ENCODE measurements at regions not wholly inside any gene's neighbourhood (a gene's known extent, or its start where the extent isn't known, plus 50 kb on each side); places are given as distances from the start of the nearest gene placed in this dataset.
"Not testable (repeated sequence)": the region's sequence is repeated elsewhere in the genome, so short reads cannot be mapped to it uniquely, and the experiment has no call there.

DNA sequence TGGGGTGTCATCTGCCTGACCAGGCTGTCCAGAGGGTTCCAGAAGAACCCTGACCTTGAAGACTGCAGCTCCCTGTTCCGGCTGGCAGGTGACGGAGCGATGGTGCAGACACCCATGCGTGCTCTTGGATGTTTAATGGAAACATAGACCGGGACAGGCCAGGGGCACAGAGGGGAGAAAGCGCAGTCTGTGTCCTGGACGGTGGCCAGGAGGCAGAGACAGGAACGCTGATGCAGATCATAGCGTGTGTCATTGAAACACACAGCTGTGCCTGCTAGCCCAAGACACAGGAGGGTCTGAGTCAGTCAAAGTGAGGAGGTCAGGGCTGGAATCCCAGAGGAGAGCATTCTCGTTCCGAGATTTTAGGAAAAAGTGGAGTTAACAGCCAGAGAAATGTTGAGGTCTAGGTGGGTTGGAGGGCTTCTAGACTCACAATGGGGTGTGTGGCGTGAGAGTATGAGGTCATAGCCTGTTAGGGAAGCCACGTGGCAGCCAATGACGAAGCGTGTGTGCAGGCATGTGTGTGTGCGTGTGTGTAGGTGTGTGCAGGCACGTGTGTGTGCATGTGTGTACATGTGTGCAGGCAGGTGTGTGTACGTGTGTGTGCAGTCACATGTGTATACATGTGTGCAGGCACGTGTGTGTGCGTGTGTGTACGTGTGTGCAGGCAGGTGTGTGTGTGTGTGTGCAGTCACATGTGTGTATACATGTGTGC, 167.0 kb downstream of the ERMARD start:
- intact Hi-C loops (cut with micrococcal nuclease) = no loop called here

DNA sequence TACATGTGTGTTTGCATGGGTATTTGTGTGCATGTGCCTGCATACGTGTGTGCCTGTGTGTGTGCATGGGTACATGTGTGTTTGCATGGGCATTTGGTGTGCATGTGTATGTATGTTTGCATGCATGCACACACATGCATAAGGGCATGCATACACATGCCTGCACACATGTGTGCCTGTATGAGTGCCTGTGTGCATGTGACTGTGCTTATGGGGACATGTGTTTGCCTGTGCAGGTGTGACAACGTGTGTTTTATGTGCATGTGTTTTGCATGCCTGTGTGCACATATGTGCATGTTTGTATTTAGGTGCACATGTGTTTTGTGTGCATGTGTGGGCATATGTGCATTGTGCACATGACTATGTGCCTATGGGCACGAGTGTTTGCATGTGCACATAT, 165.7 kb downstream of the ERMARD start:
- intact Hi-C loops (cut with micrococcal nuclease) = no loop called here

DNA sequence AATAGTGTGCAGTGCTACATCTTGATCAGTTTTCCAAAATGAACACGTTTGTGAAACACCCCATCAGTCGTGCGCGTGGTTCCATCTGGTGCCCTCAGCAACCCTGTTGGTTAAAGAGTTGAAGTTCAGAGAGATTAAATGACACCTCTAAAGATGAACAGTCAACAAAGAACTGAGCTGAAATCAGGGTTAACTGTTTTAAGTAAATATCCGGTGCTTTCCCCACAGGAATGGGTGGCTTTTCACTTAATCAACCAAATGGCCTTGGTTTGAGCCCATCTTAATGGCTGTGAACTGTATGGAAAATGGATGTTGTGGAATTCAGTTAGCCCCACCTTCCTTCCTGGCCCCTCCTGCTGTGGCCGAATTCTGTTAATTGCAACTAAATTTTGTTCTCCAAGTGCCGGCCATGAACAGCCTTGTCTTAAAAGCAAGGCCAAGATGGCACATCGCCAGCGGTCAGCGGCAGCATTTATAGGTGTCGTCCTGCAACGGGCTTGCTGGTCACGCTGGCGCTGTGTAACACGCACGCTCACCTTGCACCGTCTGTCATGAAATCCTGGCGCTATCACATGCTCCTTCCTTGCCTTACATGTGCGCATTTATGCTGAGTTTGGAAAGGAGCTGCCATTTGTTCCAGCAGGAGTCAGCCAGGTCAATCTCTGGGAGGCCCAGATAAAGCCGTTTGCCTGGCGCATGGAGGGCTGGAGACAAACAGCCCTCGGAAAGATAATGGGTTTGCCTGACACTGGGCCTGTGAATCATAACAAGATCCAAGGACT, 164.5 kb downstream of the ERMARD start:
- intact Hi-C loops (cut with micrococcal nuclease) = no loop called here

DNA sequence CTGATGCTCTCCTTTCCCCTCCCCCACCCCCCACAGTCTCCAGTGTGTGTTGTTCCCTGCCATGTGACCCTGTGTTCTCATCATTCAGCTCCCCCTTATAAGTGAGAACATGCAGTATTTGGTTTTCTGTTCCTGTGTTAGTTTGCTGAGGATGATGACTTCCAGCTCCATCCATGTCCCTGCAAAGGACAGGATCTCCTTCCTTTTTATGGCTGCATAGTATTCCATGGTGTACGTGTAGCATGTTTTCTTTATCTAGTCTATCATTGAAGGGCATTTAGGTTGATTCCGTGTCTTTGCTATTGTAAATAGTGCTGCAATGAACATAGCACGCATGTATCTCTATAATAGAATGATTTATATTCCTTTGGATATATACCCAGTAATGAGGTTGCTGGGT, 162.3 kb downstream of the ERMARD start:
- intact Hi-C loops (cut with micrococcal nuclease) = not testable (repeated sequence)

DNA sequence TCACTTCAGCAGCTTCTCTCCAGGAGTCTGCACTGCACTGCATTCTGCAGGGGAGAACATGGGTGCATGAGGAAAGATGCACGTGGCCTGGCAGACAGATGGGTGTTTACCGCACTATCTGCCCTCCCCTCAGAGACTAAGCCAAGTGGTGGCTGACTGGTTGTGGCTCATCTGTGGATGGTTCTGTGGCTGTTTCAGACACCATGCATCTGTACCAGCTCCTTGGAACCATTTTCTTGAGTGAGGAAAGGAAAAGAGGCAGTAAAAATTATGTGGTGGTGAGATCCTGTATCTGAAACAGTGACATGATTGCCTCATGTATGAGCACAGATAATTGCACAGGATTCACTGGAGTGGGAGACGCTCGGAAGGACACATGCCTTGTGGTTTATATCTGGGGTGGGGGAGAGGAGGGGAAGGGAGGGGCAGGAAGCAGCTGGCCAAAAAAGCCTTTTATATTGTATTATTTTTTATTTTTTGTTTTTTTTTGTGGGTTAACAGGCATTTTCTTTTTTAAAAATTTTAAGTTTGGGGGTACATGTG, 161.7 kb downstream of the ERMARD start:
- intact Hi-C loops (cut with micrococcal nuclease) = no loop called here

DNA sequence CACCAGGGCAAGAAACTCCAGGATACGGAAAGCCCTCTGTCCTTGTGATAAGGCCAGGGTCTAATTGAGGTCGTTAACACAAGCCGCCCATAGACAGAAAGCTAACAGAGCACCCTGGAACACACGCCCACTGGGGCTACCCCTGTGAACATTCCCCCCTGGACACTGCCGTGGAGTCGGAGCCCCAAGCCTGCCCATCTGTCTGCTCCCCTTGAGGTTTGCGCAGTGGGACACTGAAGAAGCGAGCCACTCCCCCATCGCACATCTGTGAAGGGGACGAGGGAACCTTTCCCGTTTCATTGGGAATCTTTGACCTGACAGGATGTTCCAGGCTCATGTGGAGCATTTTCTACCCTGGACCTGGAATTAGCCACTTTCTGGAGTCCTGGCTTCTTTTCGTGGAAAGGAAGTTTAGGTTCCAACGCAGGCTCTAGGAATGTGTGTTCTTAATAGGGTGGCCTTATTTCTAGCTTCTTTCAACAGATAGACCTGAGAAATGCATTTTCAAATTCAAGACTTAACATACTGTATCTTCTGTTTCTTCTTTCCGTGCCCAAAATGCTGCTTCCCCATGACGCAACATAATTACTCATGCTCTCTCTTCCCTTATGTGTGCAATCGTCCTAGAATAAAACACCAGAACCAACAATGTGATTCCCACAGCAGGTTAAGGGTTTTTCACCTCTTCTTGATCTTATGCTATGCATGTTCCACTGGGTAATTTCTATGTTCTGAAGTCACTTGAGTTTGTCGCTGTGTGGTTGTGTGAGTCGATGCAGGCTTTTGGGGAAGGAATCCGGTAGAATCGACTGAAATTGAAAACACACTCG, 161.1 kb downstream of the ERMARD start:
- intact Hi-C loops (cut with micrococcal nuclease) = no loop called here

DNA sequence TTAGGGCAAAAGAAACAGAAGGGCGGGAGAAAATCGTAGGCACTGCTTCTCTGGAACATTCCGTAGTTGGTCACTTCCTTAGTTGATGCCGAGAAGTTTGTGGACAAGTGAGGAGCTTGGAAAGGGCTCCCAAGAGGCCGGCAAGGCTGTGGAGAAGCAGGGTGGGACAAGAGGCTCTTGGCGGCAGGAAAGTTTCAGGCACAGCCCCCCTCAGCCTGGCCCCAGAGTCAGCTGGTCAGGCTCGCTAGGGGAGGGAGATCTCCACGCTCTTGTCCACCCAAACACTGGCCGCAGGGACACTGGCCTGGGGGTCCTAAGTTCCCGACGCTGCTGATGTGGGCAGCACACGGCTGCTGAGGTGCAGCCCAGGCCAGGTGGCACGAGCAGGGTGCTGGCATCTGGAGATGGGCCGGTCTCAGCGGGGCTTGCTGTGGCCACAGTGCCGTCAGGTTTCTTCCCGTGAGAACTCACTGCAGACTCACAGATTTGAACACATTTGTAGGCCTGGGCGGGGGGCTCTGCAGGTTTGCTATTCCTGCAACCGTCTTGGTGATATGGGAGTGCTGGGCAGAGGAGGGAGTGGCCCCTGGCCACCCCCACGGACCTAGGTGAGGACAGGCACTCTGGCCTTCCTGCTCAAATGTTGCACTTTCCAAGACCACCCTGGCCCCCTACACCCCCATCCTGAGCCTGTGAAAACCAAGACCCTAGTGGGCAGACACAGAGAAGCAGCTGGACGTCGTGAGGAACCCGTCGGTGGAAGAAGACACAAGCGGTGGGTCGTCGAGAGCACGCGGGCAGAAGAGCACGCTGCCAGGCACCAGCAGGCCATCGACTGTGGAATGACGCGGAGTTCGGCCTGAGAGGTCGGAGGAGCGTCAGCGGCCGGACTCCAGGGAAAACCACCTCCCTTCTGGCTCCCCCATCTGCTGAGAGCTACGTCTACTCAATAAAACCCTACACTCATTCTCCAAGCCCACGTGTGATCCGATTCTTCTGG, 160.1 kb downstream of the ERMARD start:
- intact Hi-C loops (cut with micrococcal nuclease) = no loop called here

DNA sequence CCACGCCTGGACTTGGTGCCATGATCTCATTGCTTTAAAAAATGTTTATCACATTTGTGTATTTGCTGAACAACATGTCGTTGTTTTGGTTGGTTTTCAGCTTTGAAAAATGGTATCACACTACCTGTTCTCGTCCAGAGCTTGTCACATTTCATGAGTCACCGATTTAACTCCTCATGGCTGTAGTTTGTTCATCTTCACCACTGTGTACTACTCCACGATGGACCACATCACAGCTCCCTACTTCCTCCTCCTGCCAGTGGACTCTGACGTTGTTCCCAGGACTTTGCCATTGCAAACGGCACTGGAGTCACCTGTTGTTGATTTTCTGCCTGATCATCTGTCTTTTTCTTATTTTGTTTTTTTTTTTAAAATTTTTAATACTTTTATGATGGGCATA, 157.7 kb downstream of the ERMARD start:
- intact Hi-C loops (cut with micrococcal nuclease) = no loop called here

DNA sequence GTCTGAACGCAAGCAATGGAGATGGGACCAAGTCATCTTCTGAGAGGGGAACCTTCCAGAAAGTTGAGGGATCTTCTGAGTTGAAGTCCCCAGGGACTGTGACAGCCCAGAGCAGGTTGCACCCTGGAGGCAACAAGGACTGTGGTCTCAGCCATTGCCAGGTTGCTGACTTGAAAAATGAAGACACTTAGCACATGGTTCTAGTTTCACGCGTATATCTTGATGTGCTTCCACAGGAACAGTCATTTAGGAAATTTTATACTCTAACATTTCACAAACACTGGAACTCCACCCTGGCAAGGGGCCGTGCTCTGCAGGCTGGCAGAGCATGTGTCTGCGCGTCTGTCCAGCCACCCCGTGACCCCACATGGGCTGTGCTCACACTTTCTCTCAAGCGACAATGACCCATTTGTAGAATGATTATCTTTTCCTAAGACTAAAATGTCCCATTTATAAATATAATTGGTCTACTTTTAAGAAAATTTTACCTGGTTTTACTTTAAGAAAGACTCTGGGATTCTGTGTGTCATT, 157.0 kb downstream of the ERMARD start:
- intact Hi-C loops (cut with micrococcal nuclease) = no loop called here

DNA sequence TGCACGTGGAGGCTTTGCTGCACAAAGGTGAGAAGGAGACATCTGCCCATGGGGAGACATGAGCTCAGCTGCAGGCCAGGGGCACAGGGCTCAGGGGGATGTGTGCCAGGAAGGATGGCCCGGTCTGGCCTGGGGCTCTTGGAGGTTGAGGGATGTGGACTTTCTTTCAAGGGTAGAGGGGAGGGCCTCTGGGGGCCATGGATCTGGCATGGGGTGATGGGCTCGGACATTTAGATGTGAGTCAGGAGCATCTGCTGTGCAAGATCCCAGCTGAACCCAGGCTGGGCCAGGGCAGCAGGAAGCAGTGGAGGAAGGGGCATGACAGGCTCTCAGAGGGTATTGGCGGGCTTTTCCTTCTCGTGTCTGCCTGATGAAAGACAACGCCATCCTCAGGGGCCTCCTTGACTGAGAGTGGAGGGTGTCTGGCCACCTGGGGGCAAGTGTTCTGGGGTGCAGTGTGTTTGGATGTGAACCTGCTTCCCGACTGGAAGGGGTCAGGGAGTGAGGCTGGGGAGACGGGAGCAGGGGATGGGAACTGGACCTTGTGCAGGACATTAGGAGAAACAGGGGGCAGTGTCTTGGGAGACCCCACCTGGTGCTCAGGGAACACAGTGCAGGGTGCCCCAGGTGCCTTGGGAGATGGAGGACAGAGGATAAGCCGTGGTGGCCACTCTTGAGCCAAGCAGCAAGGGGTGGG, 156.1 kb downstream of the ERMARD start:
- intact Hi-C loops (cut with micrococcal nuclease) = no loop called here

DNA sequence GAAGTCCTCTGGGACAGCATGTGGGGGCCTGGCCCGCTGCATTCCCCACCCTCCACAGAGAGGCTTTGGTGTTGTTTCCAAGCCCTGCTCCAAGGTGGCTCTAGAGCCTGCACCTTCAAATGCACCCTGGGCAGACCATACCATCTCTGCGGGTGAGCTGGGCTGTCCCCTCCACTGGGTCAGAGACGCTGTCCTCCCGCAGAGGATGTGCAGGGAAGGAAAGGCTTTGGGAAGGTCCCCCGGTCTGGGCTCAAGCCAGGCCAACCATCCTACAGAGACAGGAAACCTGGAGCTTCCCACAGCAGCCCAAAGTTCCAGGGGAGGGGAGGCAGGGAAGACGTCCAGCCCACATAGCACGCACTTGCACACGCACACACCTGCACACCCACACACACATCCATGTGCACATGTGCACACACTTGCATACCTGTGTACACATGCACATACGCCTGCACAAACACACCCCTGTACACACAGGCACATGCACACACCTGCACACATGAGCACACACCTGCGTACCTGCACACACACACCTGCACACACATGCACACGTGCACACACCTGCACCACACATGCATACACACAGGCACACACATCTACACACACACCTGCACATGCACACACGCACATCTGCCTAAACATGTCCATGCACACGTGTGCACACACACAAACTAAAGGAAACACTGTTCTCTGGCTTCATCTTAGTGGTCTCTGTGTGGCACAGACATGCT, 155.4 kb downstream of the ERMARD start:
- intact Hi-C loops (cut with micrococcal nuclease) = no loop called here

DNA sequence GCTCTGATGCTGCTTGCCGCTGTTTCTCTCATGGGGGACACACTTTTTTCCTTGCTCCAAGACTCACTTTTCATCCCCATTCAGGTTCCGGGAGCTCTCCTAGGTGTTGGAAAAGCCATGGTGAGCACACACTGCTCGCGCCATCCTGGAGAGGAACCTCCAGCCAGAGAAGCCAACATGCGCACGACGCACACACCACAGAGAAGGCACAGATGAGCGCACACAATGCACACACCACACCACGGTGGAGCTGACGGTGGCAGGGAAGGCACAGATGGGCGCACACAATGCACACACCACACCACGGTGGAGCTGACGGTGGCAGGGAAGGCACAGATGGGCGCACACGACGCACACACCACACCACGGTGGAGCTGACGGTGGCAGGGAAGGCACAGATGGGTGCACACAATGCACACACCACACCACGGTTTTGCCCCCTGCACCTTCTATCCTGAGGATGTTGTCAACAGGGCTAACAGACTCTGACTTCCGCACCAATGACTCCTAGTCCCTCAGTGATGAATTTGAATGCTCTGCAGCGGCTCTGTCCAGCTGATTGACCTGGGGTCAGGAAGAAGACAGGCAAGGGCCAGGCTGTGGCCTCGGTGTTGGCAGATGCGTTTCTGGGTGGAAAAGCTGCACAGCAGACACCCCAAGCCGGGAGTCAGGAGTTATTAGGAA, 154.7 kb downstream of the ERMARD start:
- intact Hi-C loops (cut with micrococcal nuclease) = no loop called here

DNA sequence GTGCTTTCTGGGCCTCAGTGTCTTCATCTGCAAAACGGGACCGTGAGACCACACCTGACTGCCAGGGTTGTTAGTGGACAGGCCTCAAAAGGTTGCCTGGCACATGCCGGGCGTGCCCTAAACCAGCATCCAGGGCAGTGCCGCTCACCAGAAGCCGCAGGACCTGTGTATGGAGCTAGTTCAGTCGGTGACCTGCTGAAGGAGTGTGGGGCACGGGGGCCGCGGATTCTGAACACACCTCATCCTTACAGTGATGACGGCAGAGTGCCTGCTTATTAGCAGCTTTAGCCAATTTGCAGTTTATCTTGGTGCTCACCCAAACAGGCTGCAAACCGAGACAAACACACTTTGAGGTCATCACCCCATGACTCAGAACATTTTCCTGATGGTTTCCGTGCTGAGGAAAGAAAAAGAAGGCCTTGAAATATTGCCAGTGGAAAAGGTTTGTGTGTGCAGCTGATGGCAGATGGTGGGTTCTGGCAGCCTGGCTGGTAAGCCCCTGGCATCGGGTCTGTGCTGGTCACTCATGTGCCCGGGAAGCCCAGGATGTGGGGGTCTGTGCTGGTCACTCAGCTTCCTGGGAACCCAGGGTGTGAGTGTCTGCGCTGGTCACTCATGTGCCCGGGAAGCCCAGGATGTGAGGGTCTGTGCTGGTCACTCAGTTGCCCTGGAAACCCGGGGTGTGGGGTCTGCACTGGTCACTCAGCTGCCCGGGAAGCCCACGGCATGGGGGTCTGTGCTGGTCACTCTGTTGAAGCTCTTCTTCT, 153.8 kb downstream of the ERMARD start:
- intact Hi-C loops (cut with micrococcal nuclease) = no loop called here

DNA sequence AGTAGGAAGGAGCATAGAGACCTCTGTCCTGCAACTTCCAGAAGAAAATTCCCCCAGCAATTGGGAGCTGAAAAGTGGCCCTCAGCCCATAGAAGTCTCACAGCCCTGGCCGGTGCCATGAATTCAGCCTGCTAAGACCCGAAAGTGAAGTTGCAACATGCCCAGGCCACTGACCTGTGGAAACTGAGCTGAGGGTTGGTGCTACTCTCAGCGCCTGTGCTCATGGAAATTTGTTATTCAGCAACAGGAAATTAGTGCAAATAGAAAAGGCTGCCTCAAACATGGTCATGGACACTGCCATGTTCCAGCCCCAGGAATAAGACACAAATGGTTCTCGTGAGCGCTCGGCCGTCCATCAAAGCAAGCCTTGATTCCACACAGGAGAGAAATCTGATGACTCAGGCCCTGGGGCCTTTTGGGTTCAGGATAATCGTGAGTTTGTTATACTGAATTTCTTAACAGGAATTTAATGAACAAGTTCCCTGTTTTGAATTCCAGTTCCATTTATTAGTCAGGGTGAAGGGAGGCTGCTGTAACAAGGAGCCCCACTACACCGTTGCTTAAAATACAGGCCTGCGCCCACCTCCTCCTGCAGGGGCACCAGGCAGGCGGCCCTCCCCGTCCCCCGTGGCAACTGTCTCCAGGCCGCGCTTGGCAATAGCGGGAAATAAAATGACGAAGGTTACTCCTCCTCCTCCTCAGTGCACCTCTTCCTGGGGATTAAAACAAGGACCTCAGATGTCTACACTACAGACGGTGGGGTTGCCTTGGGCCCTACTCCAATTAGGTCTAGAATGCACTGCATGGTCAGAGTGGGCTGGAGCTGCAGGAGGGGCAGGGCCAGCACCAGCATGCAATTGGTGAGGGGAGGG, 152.9 kb downstream of the ERMARD start:
- intact Hi-C loops (cut with micrococcal nuclease) = no loop called here

DNA sequence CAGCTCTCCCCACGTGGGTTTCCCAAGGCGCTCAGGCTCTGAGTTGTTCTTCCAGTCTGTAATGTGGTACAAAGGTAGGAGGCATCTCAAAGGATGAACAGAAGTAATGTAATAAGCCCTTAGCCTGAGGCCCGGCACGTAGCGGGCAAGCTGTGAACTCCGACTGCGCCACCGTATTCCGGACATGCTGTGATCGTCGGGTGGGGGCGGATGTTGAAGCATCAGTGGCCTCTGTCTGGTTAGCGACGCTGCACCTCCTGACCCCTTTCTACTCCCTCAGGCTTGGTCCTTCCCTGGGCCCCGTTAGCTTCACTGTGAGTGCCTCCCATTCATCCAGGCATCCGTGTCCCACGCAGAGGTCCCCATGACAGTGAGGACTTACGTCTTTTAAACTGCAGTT, 151.7 kb downstream of the ERMARD start:
- intact Hi-C loops (cut with micrococcal nuclease) = no loop called here

DNA sequence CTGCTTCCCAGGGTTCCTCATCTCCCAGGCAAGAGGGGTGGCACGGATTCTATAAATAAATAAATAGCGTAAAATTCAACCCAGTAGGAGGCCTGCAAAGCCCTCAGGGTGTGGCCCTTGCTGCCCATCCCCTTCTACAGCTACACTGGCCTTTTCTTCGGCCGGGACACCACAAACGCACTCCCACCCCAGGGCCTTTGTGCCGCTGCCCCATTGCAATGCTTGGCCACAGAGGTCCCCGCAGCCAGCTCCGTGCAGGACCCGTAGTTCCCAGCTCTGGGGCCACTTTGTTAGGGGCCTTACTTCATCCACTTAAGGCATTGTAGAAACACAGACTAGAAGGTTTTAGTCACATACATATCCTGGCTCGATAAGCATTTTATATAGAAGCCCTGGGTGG, 151.2 kb downstream of the ERMARD start:
- intact Hi-C loops (cut with micrococcal nuclease) = no loop called here

DNA sequence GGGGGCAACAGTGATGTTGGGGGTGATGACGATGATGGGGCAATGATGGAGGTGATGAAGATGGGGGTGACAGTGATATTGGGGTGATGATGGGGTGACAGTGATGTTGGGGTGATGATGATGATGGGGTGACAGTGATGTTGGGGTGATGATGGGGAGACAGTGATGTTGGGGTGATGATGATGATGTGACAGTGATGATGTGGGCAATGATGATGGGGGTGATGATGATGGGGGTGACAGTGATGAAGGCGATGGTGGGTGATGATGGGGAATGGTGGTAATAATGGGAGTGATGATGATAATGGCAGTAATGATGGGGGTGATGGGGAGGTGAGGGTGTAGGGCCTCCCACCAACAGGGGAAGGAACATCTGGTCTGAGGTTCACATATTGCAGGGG, 150.6 kb downstream of the ERMARD start:
- intact Hi-C loops (cut with micrococcal nuclease) = no loop called here
